Peyer's patch (tissue), 4 donors: ENCODE measurements at regions not wholly inside any gene's neighbourhood (a gene's known extent, or its start where the extent isn't known, plus 50 kb on each side); places are given as distances from the start of the nearest gene placed in this dataset.

Experiments
- POLR2A ChIP-seq, 2 donors: fragments of 450-650 bp; IDR thresholded peaks; one replicate each; pipeline ENCODE4 v1.5.1; 2017; ENCODE audit warnings: antibody characterized with exemption in 2 of 2, mild to moderate bottlenecking in 2 of 2, moderate library complexity in 2 of 2
- TF ChIP-seq, protein P1 (sequence below), 6 experiments: fragments of 450-650 bp in 4 of 6; fragments of 200-600 bp in 2 of 6; sonication (generic) in 1 of 6; IDR thresholded peaks; one replicate each; pipeline ENCODE4 v1.5.1; 2017 to 2019; ENCODE audit warnings: antibody characterized with exemption in 6 of 6, mild to moderate bottlenecking in 3 of 6, moderate library complexity in 1 of 6

DNA sequence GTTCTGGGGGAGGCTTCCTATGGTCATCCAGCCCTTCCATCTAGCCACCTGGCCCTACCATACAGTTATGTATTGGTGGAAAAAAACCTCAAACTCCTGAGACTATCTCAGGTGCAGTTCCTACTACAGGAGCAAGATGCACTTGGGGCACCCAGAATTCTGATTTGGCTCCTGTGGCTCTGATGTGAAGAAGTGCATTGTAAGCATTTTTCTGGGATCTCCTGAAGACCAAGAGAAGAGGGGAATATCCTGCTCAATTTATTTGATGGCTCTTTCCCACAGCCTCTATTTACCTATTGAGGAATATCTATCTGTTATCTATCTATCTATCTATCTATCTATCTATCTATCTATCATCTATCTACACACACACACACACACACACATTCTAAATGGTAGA is 1981.5 kb downstream of the TP53TG3F start:
- TF ChIP-seq, protein P1, sequence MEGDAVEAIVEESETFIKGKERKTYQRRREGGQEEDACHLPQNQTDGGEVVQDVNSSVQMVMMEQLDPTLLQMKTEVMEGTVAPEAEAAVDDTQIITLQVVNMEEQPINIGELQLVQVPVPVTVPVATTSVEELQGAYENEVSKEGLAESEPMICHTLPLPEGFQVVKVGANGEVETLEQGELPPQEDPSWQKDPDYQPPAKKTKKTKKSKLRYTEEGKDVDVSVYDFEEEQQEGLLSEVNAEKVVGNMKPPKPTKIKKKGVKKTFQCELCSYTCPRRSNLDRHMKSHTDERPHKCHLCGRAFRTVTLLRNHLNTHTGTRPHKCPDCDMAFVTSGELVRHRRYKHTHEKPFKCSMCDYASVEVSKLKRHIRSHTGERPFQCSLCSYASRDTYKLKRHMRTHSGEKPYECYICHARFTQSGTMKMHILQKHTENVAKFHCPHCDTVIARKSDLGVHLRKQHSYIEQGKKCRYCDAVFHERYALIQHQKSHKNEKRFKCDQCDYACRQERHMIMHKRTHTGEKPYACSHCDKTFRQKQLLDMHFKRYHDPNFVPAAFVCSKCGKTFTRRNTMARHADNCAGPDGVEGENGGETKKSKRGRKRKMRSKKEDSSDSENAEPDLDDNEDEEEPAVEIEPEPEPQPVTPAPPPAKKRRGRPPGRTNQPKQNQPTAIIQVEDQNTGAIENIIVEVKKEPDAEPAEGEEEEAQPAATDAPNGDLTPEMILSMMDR (IDR thresholded peaks at IDR 0.05), result no peak
- no peak for TF ChIP-seq POLR2A (IDR thresholded peaks at IDR 0.05)
